Kasumi-1 (cell line): ENCODE measurements at regions not wholly inside any gene's neighbourhood (a gene's known extent, or its start where the extent isn't known, plus 50 kb on each side); places are given as distances from the start of the nearest gene placed in this dataset.
"Not testable (repeated sequence)": the region's sequence is repeated elsewhere in the genome, so short reads cannot be mapped to it uniquely, and the experiment has no call there.

Experiments
- DNase-seq, 2 experiments: peaks; one replicate each; lab custom pipeline; 2025; lab: John Stamatoyannopoulos, UW

- no peak for DNase-seq
Measured at GRCh38 chr6:8830794-8831193, 395.4 kb upstream of the SLC35B3 start.

- no peak for DNase-seq
Measured at GRCh38 chr6:8829796-8830195, 394.5 kb upstream of the SLC35B3 start.

- DNase-seq, result no peak
Measured at GRCh38 chr6:8829296-8829695, 394.0 kb upstream of the SLC35B3 start.

GRCh38 chr6:8828376-8828775, 393.0 kb upstream of the SLC35B3 start:
- DNase-seq, result no peak

- no peak for DNase-seq
Measured at GRCh38 chr6:8825726-8826125, 390.4 kb upstream of the SLC35B3 start.

- no peak for DNase-seq
Measured at GRCh38 chr6:8821981-8822381, 386.6 kb upstream of the SLC35B3 start.

- no peak for DNase-seq
Measured at GRCh38 chr6:8820313-8820712, 385.0 kb upstream of the SLC35B3 start.

GRCh38 chr6:8819446-8819845, 384.1 kb upstream of the SLC35B3 start:
- DNase-seq, result no peak

- DNase-seq, result no peak
Measured at GRCh38 chr6:8814440-8815000, 379.2 kb upstream of the SLC35B3 start.

- no peak for DNase-seq
Measured at GRCh38 chr6:8810325-8810724, 375.0 kb upstream of the SLC35B3 start.

- no peak for DNase-seq
Measured at GRCh38 chr6:8809662-8810061, 374.3 kb upstream of the SLC35B3 start.

GRCh38 chr6:8803181-8803760, 367.9 kb upstream of the SLC35B3 start:
- DNase-seq, result no peak

- DNase-seq, result not testable (repeated sequence)
Measured at GRCh38 chr6:8802397-8802796, 367.1 kb upstream of the SLC35B3 start.

- no peak for DNase-seq
Measured at GRCh38 chr6:8794420-8794819, 359.1 kb upstream of the SLC35B3 start.

- DNase-seq, result no peak
Measured at GRCh38 chr6:8789878-8790277, 354.5 kb upstream of the SLC35B3 start.

GRCh38 chr6:8785223-8785622, 349.9 kb upstream of the SLC35B3 start:
- DNase-seq, result no peak

- DNase-seq, result no peak
Measured at GRCh38 chr6:8783191-8783590, 347.8 kb upstream of the SLC35B3 start.

GRCh38 chr6:8780653-8781052, 345.3 kb upstream of the SLC35B3 start:
- DNase-seq, result no peak

GRCh38 chr6:8764733-8765132, 329.4 kb upstream of the SLC35B3 start:
- no peak for DNase-seq

- DNase-seq, result no peak
Measured at GRCh38 chr6:8760951-8761350, 325.6 kb upstream of the SLC35B3 start.

- DNase-seq, result no peak
Measured at GRCh38 chr6:8758412-8758811, 323.1 kb upstream of the SLC35B3 start.

- no peak for DNase-seq
Measured at GRCh38 chr6:8750627-8751026, 315.3 kb upstream of the SLC35B3 start.

GRCh38 chr6:8749465-8749864, 314.1 kb upstream of the SLC35B3 start:
- no peak for DNase-seq

- DNase-seq, result peak; percentile 68 to 75
Measured at GRCh38 chr6:8743170-8743745, 307.9 kb upstream of the SLC35B3 start.
